Endothelial cell of umbilical vein (primary cell): ENCODE measurements at regions not wholly inside any gene's neighbourhood (a gene's known extent, or its start where the extent isn't known, plus 50 kb on each side); places are given as distances from the start of the nearest gene placed in this dataset.

ENCODE experiments used
- BruUV-seq: library from RNA; stranded (reverse); fragments of 400-500 nt; replicated peaks from 2 replicates; lab custom pipeline; 2021; lab: Mats Ljungman, UMichigan
- CTCF ChIA-PET: fragments of 300-600, 350-600 bp; sonication (Branson Sonifier 250); formaldehyde crosslinking; loops from one replicate; lab custom pipeline; 2021; ENCODE audit warnings: antibody characterized with exemption, inconsistent platforms; lab: Charles Lee
- POLR2A ChIA-PET: fragments of 300-600, 350-600 bp; sonication (Branson Sonifier 250); formaldehyde crosslinking; loops from one replicate; lab custom pipeline; 2021; ENCODE audit warnings: antibody characterized with exemption, inconsistent platforms; lab: Charles Lee
- DNase-seq: peaks from one replicate; pipeline ENCODE4 v3.0.0-alpha.2; 2011; ENCODE audit warnings: low read depth, low spot score
- FAIRE-seq: peaks from 2 replicates; lab custom pipeline; 2011; peaks lifted over from hg19 to GRCh38; lab: Jason Lieb, UNC
- H2AFZ ChIP-seq: 2 replicates; pipeline ENCODE4 v1.6.0; 2012; ENCODE audit warnings: low read depth, low read length, control low read depth, inconsistent platforms
- H3K27ac ChIP-seq: 2 replicates; pipeline ENCODE4 v1.5.1; 2011; ENCODE audit warnings: low read depth, mild to moderate bottlenecking, control low read depth, low read length, moderate library complexity; ENCODE audit not compliant: insufficient read depth
- H3K27me3 ChIP-seq, 2 experiments: 2 replicates each; pipeline versions ENCODE4 v1.6.0 to v1.6.1; 2011; ENCODE audit warnings: low read length in 2 of 2, mixed read lengths in 1 of 2; ENCODE audit not compliant: control insufficient read depth in 2 of 2, insufficient read depth in 2 of 2
- H3K36me3 ChIP-seq, 2 experiments: 2 replicates in 1 of 2; 3 replicates in 1 of 2; pipeline ENCODE4 v1.5.1; 2011; ENCODE audit warnings: low read length in 2 of 2, mild to moderate bottlenecking in 1 of 2, moderate library complexity in 1 of 2; ENCODE audit not compliant: control insufficient read depth in 2 of 2, insufficient read depth in 2 of 2; ENCODE audit errors: extremely low read depth in 1 of 2
- H3K4me1 ChIP-seq: 3 replicates; pipeline ENCODE4 v1.5.1; 2011; ENCODE audit warnings: mild to moderate bottlenecking, low read length; ENCODE audit not compliant: control insufficient read depth, insufficient read depth; ENCODE audit errors: extremely low read depth
- H3K4me2 ChIP-seq: 2 replicates; pipeline ENCODE4 v1.6.1; 2011; ENCODE audit warnings: low read length, control low read depth, mixed read lengths; ENCODE audit not compliant: insufficient read depth
- H3K4me3 ChIP-seq, 3 experiments: fragments of 200-600 bp in 1 of 3; sonication (generic), shearing (Covaris generic) in 1 of 3; replicated peaks in 1 of 3; 2 replicates each; pipeline ENCODE4 v1.5.1; 2011 to 2016; ENCODE audit warnings: control low read depth in 3 of 3, low read length in 3 of 3, mild to moderate bottlenecking in 2 of 3, inconsistent platforms in 1 of 3, low read depth in 1 of 3, moderate library complexity in 1 of 3; ENCODE audit not compliant: insufficient read depth in 1 of 3
- H3K79me2 ChIP-seq: 2 replicates; pipeline ENCODE4 v1.6.0; 2012; ENCODE audit warnings: low read length, inconsistent platforms; ENCODE audit not compliant: control insufficient read depth, insufficient read depth
- H3K9ac ChIP-seq: replicated peaks from 2 replicates; pipeline ENCODE3; 2011; ENCODE audit warnings: low read length, control low read depth; ENCODE audit not compliant: insufficient read depth; ENCODE audit errors: extremely low read depth
- H3K9me1 ChIP-seq: replicated peaks from 3 replicates; pipeline ENCODE4 v1.6.0; 2011; ENCODE audit warnings: mild to moderate bottlenecking, low read length; ENCODE audit not compliant: control insufficient read depth, insufficient read depth; ENCODE audit errors: extremely low read depth
- H3K9me3 ChIP-seq: replicated peaks from 2 replicates; pipeline ENCODE4 v1.5.1; 2012; ENCODE audit warnings: low read length, inconsistent platforms; ENCODE audit not compliant: control insufficient read depth, insufficient read depth
- H4K20me1 ChIP-seq: replicated peaks from 2 replicates; pipeline ENCODE3; 2011; ENCODE audit warnings: mild to moderate bottlenecking, low read length; ENCODE audit not compliant: control insufficient read depth, insufficient read depth; ENCODE audit errors: extremely low read depth
- CTCF ChIP-seq, 2 donors: IDR thresholded peaks; 1 replicate in 1 of 2; 2 replicates in 1 of 2; pipeline ENCODE4 v1.5.1; 2011; ENCODE audit warnings: low read length in 2 of 2, mild to moderate bottlenecking in 2 of 2, moderate library complexity in 2 of 2, control low read depth in 1 of 2, inconsistent platforms in 1 of 2, low read depth in 1 of 2; ENCODE audit not compliant: insufficient read depth in 1 of 2; ENCODE audit errors: extremely low read depth in 1 of 2
- EZH2 ChIP-seq: IDR thresholded peaks from 2 replicates; pipeline ENCODE4 v1.6.1; 2012; ENCODE audit warnings: borderline replicate concordance, low read depth, mild to moderate bottlenecking, moderate library complexity, low read length, inconsistent platforms; ENCODE audit not compliant: severe bottlenecking
- FOS ChIP-seq: IDR thresholded peaks from 2 replicates; pipeline ENCODE4 v1.6.1; 2011; ENCODE audit warnings: mild to moderate bottlenecking, low read length, moderate library complexity, borderline replicate concordance; ENCODE audit not compliant: insufficient read depth
- GATA2 ChIP-seq: IDR thresholded peaks from 2 replicates; pipeline ENCODE4 v1.7.0; 2011; ENCODE audit warnings: low read depth, mild to moderate bottlenecking, moderate library complexity, mixed read lengths, low read length; ENCODE audit not compliant: insufficient read length, insufficient read depth
- JUN ChIP-seq: IDR thresholded peaks from 2 replicates; pipeline ENCODE4 v1.6.1; 2011; ENCODE audit warnings: borderline replicate concordance, low read depth; ENCODE audit not compliant: insufficient read length, insufficient read depth
- MAX ChIP-seq: IDR thresholded peaks from 2 replicates; pipeline ENCODE4 v1.6.1; 2011; ENCODE audit not compliant: insufficient read depth, insufficient read length
- MYC ChIP-seq: IDR thresholded peaks from one replicate; pipeline ENCODE4 v1.6.1; 2011; ENCODE audit warnings: mild to moderate bottlenecking, low read depth, low read length
- POLR2A ChIP-seq: IDR thresholded peaks from 2 replicates; pipeline ENCODE4 v1.6.1; 2012; ENCODE audit warnings: low read depth, mild to moderate bottlenecking, control low read depth, low read length
- POLR2AphosphoS5 ChIP-seq: IDR thresholded peaks from 2 replicates; pipeline ENCODE4 v1.6.1; 2012; ENCODE audit warnings: low read depth, mild to moderate bottlenecking, control low read depth, low read length, moderate library complexity; ENCODE audit not compliant: insufficient read depth
- dilution Hi-C: fragments of 300-500 bp; cut with MboI; formaldehyde crosslinking; loops from one replicate; pipeline ENCODE4 v1.15.0; 2019; ENCODE audit warnings: low sequenced_read_pairs; ENCODE audit not compliant: extremely low pct_ligation_motif_present
- intact Hi-C: fragments of 100-400 bp; cut with micrococcal nuclease; formaldehyde crosslinking; loops from one replicate; pipeline ENCODE4 v1.10.0; 2022

GRCh38 chr3:144148356-144148755 is 176.7 kb downstream of the DIPK2A start:
- H3K27ac ChIP-seq = no peak overlapping the region
- H3K4me1 ChIP-seq = no peaks in the 10 kb centered on the region
- H3K9me3 ChIP-seq = no peaks in the 10 kb centered on the region
- no peaks in the 10 kb centered on the region for H3K27me3 ChIP-seq
- ChIA-PET CTCF (no interaction called here), POLR2A (no interaction called here)
- H2AFZ ChIP-seq = no peak overlapping the region
- DNase-seq = no peak
- no peaks in the 10 kb centered on the region for H3K36me3 ChIP-seq
- no peak overlapping the region for H3K4me3 ChIP-seq
- TF ChIP-seq EZH2 (no peak), JUN (no peak), POLR2A (no peak), GATA2 (no peak), POLR2AphosphoS5 (no peak), MYC (no peak), CTCF (IDR thresholded peaks at IDR 0.05; ENCODE audit: extremely low read depth in 1 of 2, insufficient read depth in 1 of 2, low read depth in 1 of 2, low read length in 2 of 2) (no peak), FOS (no peak), MAX (no peak)
- no peaks in the 10 kb centered on the region for H4K20me1 ChIP-seq
- intact Hi-C loops = no loop called here
- H3K79me2 ChIP-seq = no peaks in the 10 kb centered on the region
- dilution Hi-C loops = no loop called here
- no peak overlapping the region for H3K9ac ChIP-seq
- no TSS peak for BruUV-seq
- no peak overlapping the region for H3K4me2 ChIP-seq
- H3K9me1 ChIP-seq = peaks cover 3% of the 10 kb centered on the region
- no peak for FAIRE-seq
